ENCODE measurements at regions not wholly inside any gene's neighbourhood (a gene's known extent, or its start where the extent isn't known, plus 50 kb on each side); places are given as distances from the start of the nearest gene placed in this dataset.
A peak's percentile ranks its signal among the peaks of the same experiment; 100 is the strongest.

DNA sequence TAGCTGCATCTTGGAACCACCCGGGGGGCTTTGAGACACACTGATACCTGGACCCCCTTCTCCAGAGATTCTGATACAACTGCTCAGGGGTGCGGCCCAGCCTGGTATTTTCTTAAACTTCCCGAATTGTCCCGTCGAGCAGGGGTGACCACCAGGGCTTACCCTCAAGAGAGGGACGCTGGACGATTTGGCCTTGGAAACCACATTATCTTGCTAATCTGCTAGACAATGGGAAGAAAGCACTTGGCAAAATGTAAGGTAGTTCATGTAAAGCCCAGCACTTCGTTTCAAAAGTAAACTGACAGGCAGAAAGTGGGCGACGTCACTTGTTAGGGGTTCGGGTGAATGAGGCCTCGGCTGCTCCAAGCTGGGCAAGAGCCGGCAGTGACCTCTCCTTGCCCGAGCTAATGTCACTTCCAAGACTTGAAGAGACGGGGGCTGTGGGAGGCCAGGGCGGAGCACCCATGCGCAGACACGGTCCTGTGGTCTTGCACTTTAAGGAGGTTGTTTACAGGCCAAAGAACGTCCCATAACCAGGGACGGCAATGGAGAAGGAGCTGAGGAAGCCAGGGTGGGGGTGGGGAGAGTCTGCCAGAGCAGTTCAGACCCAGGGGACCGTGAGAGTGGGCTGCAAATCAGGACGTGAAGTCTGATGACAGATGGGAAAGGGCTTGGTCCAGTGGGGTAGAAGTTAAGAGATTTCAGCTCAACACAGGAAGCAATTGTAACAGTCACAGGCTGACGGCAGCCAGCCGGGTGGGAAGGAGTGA lies 152.7 kb upstream of the GSE1 start:
- no peak overlapping the region for H4K5ac ChIP-seq (ENCODE audit: insufficient read length, low read depth, low read length)
- H2BK20ac ChIP-seq (ENCODE audit: low read depth, low read length, poor library complexity, severe bottlenecking) = no peak overlapping the region
- H4K91ac ChIP-seq (ENCODE audit: insufficient read length, low read depth, low read length) = no peak overlapping the region
- H3K14ac ChIP-seq (ENCODE audit: insufficient read depth, low read length) = peak overlapping the region; percentile 44; the same call in 1 of the 2 replicates
- no peaks in the 10 kb centered on the region for H4K20me1 ChIP-seq (ENCODE audit: control insufficient read depth, insufficient read depth, insufficient read length)
- peaks cover 8% of the 10 kb centered on the region for H3K4me1 ChIP-seq (ENCODE audit: insufficient read depth, low read length)
- no peak overlapping the region for H4K8ac ChIP-seq (replicated peaks; ENCODE audit: insufficient read length, low read depth, low read length)
- no peak for DNase-seq
- H3K27me3 Mint-ChIP-seq (ENCODE audit: low read depth) = peaks cover 89% of the 10 kb centered on the region
- H2BK12ac ChIP-seq (ENCODE audit: insufficient read length, low read depth, low read length) = no peak overlapping the region
- peak overlapping the region in 2 of 3 experiments; percentile 42 to 53; a peak in 5 of 7 replicates for H3K27ac Mint-ChIP-seq
- TF ChIP-seq, protein P1, sequence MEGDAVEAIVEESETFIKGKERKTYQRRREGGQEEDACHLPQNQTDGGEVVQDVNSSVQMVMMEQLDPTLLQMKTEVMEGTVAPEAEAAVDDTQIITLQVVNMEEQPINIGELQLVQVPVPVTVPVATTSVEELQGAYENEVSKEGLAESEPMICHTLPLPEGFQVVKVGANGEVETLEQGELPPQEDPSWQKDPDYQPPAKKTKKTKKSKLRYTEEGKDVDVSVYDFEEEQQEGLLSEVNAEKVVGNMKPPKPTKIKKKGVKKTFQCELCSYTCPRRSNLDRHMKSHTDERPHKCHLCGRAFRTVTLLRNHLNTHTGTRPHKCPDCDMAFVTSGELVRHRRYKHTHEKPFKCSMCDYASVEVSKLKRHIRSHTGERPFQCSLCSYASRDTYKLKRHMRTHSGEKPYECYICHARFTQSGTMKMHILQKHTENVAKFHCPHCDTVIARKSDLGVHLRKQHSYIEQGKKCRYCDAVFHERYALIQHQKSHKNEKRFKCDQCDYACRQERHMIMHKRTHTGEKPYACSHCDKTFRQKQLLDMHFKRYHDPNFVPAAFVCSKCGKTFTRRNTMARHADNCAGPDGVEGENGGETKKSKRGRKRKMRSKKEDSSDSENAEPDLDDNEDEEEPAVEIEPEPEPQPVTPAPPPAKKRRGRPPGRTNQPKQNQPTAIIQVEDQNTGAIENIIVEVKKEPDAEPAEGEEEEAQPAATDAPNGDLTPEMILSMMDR (conservative IDR thresholded peaks at IDR 0.05) = no peak; the same call in 2 of the 3 replicates
- no peaks in the 10 kb centered on the region for H3K9me3 Mint-ChIP-seq
- no peak overlapping the region for H3K9ac ChIP-seq (ENCODE audit: extremely low read depth, insufficient read length, low read length)
- no peak overlapping the region for H2AFZ ChIP-seq (ENCODE audit: low read length)
- H3K56ac ChIP-seq (ENCODE audit: insufficient read length, low read depth, low read length) = no peak overlapping the region
- no peak overlapping the region for H3K23ac ChIP-seq (ENCODE audit: insufficient read length, low read depth, low read length)
- peak overlapping the region; percentile 4 for H3K4me2 ChIP-seq (ENCODE audit: insufficient read depth, insufficient read length, low read length)
- H3K4me1 Mint-ChIP-seq = peaks cover 36 to 56% of the 10 kb centered on the region in 2 experiments
- peaks cover 8% of the 10 kb centered on the region for H3K23me2 ChIP-seq (ENCODE audit: insufficient read length, low read depth, low read length, poor library complexity, severe bottlenecking)
- WGBS (ENCODE audit: extremely low coverage, insufficient read length, low lambda C conversion rate) = no CpG with 5 or more reads among the region's 24 CpGs
- no peak overlapping the region for H2BK120ac ChIP-seq (ENCODE audit: low read depth, low read length, poor library complexity, severe bottlenecking)
- peak overlapping the region; percentile 14 to 45; a peak in 4 of 5 replicates for H3K4me3 Mint-ChIP-seq
- H3K27ac ChIP-seq (ENCODE audit: insufficient read length, low read depth, low read length) = no peak overlapping the region
- no peak overlapping the region for H3T11ph ChIP-seq (ENCODE audit: low read length)
- no peaks in the 10 kb centered on the region for H3K36me3 Mint-ChIP-seq (ENCODE audit: insufficient read depth in 1 of 3, low read depth in 3 of 3)
- H2BK15ac ChIP-seq (ENCODE audit: low read depth, low read length) = no peak overlapping the region
- no peak overlapping the region for H2AK5ac ChIP-seq (ENCODE audit: insufficient read length, low read length)
- H2BK5ac ChIP-seq (ENCODE audit: insufficient read length, low read length) = no peak overlapping the region
- no peaks in the 10 kb centered on the region for H3K79me1 ChIP-seq (ENCODE audit: insufficient read depth, low read depth, low read length, poor library complexity, severe bottlenecking)
- no peaks in the 10 kb centered on the region for H3K79me2 ChIP-seq (ENCODE audit: insufficient read depth, low read length)
- H3K4ac ChIP-seq (ENCODE audit: low read depth, low read length) = no peak overlapping the region
- H3K27me3 ChIP-seq (ENCODE audit: insufficient read depth, low read length) = peaks cover 4% of the 10 kb centered on the region; the same call in 1 of the 2 replicates
- no peak overlapping the region for H3K18ac ChIP-seq (ENCODE audit: insufficient read length, low read depth, low read length)
- no peaks in the 10 kb centered on the region for H3K9me3 ChIP-seq (ENCODE audit: control insufficient read depth, low read depth, low read length)

All from H9 (cell line).